NCI-H2081 (cell line): ENCODE measurements at regions not wholly inside any gene's neighbourhood (a gene's known extent, or its start where the extent isn't known, plus 50 kb on each side); places are given as distances from the start of the nearest gene placed in this dataset.
"Not testable (repeated sequence)": the region's sequence is repeated elsewhere in the genome, so short reads cannot be mapped to it uniquely, and the experiment has no call there.

Experiments used
- DNase-seq, 2 experiments: peaks; one replicate each; lab custom pipeline; 2025; lab: John Stamatoyannopoulos, UW

- DNase-seq = no peak
These were observed 237.2 kb downstream of the TOX3 start for GRCh38 chr16:52309446-52310416.

GRCh38 chr16:52308051-52308450 lies 238.9 kb downstream of the TOX3 start:
- DNase-seq = no peak

- no peak for DNase-seq
These were observed 245.9 kb downstream of the TOX3 start for GRCh38 chr16:52301026-52301425.

- no peak for DNase-seq
These were observed 248.2 kb downstream of the TOX3 start for GRCh38 chr16:52298769-52299168.

- DNase-seq = not testable (repeated sequence)
These were observed 250.1 kb downstream of the TOX3 start for GRCh38 chr16:52296706-52297315.

- no peak for DNase-seq
These were observed 250.9 kb downstream of the TOX3 start for GRCh38 chr16:52296076-52296475.

- DNase-seq = no peak
These were observed 252.3 kb downstream of the TOX3 start for GRCh38 chr16:52294660-52295059.

GRCh38 chr16:52293204-52293603 lies 253.7 kb downstream of the TOX3 start:
- DNase-seq = no peak

- no peak for DNase-seq
These were observed 263.2 kb downstream of the TOX3 start for GRCh38 chr16:52283584-52284375.

GRCh38 chr16:52283018-52283417 lies 263.9 kb downstream of the TOX3 start:
- no peak for DNase-seq

GRCh38 chr16:52280086-52280485 lies 266.9 kb downstream of the TOX3 start:
- DNase-seq = no peak

- DNase-seq = no peak
These were observed 275.7 kb downstream of the TOX3 start for GRCh38 chr16:52271088-52271750.

GRCh38 chr16:52265446-52265861 lies 281.5 kb downstream of the TOX3 start:
- peak; percentile 45 to 85 for DNase-seq

GRCh38 chr16:52257534-52257933 lies 289.4 kb downstream of the TOX3 start:
- no peak for DNase-seq

- no peak for DNase-seq
These were observed 290.4 kb downstream of the TOX3 start for GRCh38 chr16:52256310-52257078.

- DNase-seq = no peak
These were observed 292.2 kb downstream of the TOX3 start for GRCh38 chr16:52254746-52255145.

GRCh38 chr16:52252680-52253079 lies 294.3 kb downstream of the TOX3 start:
- no peak for DNase-seq

- peak in 1 of 2 experiments; percentile 28 for DNase-seq
These were observed 295.4 kb downstream of the TOX3 start for GRCh38 chr16:52251495-52251894.

GRCh38 chr16:52247737-52248136 lies 299.2 kb downstream of the TOX3 start:
- DNase-seq = no peak

- no peak for DNase-seq
These were observed 308.2 kb downstream of the TOX3 start for GRCh38 chr16:52238710-52239109.

GRCh38 chr16:52237823-52238222 lies 309.1 kb downstream of the TOX3 start:
- DNase-seq = no peak
